Retinal pigment epithelial cell (primary cell): ENCODE measurements at regions not wholly inside any gene's neighbourhood (a gene's known extent, or its start where the extent isn't known, plus 50 kb on each side); places are given as distances from the start of the nearest gene placed in this dataset.

Experiments used
- DNase-seq: peaks from one replicate; pipeline ENCODE4 v3.0.0-alpha.2; 2010; ENCODE audit warnings: low read depth
- H3K4me3 ChIP-seq: 2 replicates; pipeline ENCODE4 v1.5.1; 2011; ENCODE audit warnings: mild to moderate bottlenecking, low read length, control low read depth, moderate library complexity
- CTCF ChIP-seq: conservative IDR thresholded peaks from 2 replicates; pipeline ENCODE4 v1.5.1; 2011; ENCODE audit warnings: low read depth, low read length, control low read depth, inconsistent platforms

DNA sequence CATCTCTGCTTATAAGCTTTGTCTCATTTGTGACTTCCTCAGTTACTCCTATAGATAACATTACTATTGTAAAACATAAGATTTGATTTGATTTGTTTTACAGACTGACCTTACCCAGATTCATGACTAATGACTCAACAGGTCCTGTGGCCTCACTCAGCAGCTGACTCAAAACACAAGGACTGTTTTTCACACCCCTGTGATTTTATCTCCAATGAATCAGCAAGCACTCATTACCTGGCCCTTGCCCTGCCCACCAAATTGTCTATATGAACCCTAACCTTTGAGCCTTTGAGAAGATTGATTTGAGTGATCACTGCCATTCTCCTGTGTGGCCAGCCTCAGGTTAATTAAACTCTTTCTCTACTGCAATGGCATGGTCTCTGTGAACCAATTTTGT lies 1064.6 kb upstream of the LRRTM3 start:
- DNase-seq = peak; percentile 58
- H3K4me3 ChIP-seq = no peak overlapping the region
- no peak for TF ChIP-seq CTCF
